AG09319 (cell line): ENCODE measurements at regions not wholly inside any gene's neighbourhood (a gene's known extent, or its start where the extent isn't known, plus 50 kb on each side); places are given as distances from the start of the nearest gene placed in this dataset.
"Not testable (repeated sequence)": the region's sequence is repeated elsewhere in the genome, so short reads cannot be mapped to it uniquely, and the experiment has no call there.

Experiments used
- DNase-seq: peaks from one replicate; pipeline ENCODE4 v3.0.0-alpha.2; 2010; ENCODE audit warnings: low read depth; ENCODE audit errors: extremely low read depth
- CTCF ChIP-seq: IDR thresholded peaks from 2 replicates; pipeline ENCODE4 v1.5.1; 2011; ENCODE audit warnings: low read depth, mild to moderate bottlenecking, inconsistent platforms, low read length, moderate library complexity

DNA sequence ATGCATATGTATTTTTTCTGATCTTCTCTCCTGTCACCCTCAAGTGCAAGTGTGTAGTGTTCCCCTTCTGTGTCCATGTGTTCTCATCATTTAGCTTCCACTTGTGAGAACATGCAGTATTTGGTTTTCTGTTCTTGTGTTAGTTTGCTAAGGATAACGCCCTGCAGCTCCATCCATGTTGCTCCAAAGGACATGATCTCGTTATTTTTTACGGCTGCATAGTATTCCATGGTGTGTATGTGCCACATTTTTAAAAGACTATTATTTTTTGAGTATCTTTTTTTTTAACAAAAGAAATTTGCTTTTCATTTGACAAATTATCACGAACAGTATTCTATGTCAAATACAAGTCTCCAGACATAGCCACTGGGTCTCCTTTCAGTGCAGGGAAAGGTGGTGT, 110.1 kb upstream of the ZNF746 start:
- no peak for TF ChIP-seq CTCF
- no peak for DNase-seq

- no peak for TF ChIP-seq CTCF
Measured at GRCh38 chr7:149606826-149607225, 109.2 kb upstream of the ZNF746 start.

GRCh38 chr7:149605696-149606095, 108.1 kb upstream of the ZNF746 start:
- no peak for TF ChIP-seq CTCF
- no peak for DNase-seq

More at GRCh38 chr7:149606826-149607225, 109.2 kb upstream of the ZNF746 start:
- no peak for DNase-seq

GRCh38 chr7:149604521-149604920, 106.9 kb upstream of the ZNF746 start:
- no peak for TF ChIP-seq CTCF
- no peak for DNase-seq

- DNase-seq: not testable (repeated sequence)
Measured at GRCh38 chr7:149600669-149601330, 103.2 kb upstream of the ZNF746 start.

DNA sequence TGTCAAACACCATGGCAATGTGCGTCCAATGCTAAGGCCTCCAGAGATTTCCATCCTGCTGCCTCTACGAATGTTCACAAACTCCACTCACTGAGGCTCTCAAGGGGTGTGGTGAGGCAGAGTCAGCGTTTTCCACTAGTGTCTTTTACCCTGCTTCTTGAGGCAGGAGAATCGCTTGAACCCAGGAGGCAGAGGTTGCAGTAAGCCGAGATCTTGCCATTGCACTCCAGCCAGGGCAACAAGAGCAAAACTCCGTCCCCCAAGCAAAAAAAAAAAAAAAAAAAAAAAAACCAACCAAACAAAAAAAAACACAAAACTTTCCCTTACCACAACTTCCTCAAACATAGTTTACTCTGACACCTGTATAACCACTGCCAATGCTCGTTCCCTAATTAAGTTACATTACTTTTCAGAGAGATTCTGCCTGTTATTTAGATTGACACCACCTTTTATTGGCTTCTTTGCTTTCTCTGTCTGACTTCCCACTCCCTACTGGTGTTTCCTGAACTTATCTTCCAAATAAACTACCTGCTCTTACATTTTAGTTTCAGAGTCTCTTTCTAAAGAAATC, 102.1 kb upstream of the ZNF746 start:
- DNase-seq: no peak
- TF ChIP-seq CTCF: no peak

GRCh38 chr7:149598721-149599308, 101.2 kb upstream of the ZNF746 start:
- TF ChIP-seq CTCF: peak; percentile 36
- no peak for DNase-seq

DNA sequence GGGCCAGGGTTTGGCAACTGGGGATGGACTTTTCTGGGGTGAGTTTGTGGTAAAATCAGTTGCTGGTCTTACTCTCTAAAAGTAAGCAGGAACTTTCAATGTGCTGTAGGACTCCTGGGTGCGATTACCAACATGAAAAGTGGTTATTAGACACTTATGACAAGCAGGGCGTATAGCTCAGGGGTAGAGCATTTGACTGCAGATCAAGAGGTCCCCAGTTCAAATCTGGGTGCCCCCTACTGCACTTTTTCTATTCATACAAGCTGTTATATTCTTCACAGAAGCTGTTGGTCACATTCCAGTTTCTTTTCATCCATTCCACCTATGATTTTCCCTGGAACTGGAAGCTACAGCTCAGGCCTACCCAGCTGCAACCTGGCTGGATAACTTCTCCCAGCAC, 100.2 kb upstream of the ZNF746 start:
- DNase-seq: not testable (repeated sequence)
